Fibroblast of lung (primary cell): ENCODE measurements at regions not wholly inside any gene's neighbourhood (a gene's known extent, or its start where the extent isn't known, plus 50 kb on each side); places are given as distances from the start of the nearest gene placed in this dataset.

ENCODE experiments used
- DNase-seq, 2 donors: peaks; one replicate each; pipeline versions ENCODE4 v3.0.0 to v3.0.0-alpha.2; 2010; ENCODE audit warnings: low read depth in 2 of 2
- H2AFZ ChIP-seq: 2 replicates; pipeline ENCODE4 v1.5.1; 2012; ENCODE audit warnings: low read length, control low read depth, inconsistent platforms
- H3K27ac ChIP-seq: 2 replicates; pipeline ENCODE4 v1.5.1; 2011; ENCODE audit warnings: low read length, control low read depth; ENCODE audit not compliant: insufficient read depth
- H3K27me3 ChIP-seq: 2 replicates; pipeline ENCODE4 v1.5.1; 2011; ENCODE audit warnings: mild to moderate bottlenecking, low read length; ENCODE audit not compliant: control insufficient read depth, insufficient read depth
- H3K36me3 ChIP-seq: 2 replicates; pipeline ENCODE4 v1.5.1; 2011; ENCODE audit warnings: low read length; ENCODE audit not compliant: control insufficient read depth, insufficient read depth
- H3K4me1 ChIP-seq: 2 replicates; pipeline ENCODE4 v1.5.1; 2011; ENCODE audit warnings: low read length; ENCODE audit not compliant: control insufficient read depth, insufficient read depth; ENCODE audit errors: extremely low read depth
- H3K4me2 ChIP-seq: 2 replicates; pipeline ENCODE4 v1.5.1; 2011; ENCODE audit warnings: low read length, control low read depth; ENCODE audit not compliant: insufficient read depth; ENCODE audit errors: extremely low read depth
- H3K4me3 ChIP-seq, 4 experiments: fragments of 200-600 bp in 1 of 4; sonication (generic) in 1 of 4; replicated peaks in 1 of 4; 2 replicates each; pipeline ENCODE4 v1.5.1; 2011 to 2016; ENCODE audit warnings: low read length in 4 of 4, low read depth in 3 of 4, mild to moderate bottlenecking in 3 of 4, control low read depth in 2 of 4, inconsistent platforms in 1 of 4, mixed read lengths in 1 of 4; ENCODE audit not compliant: insufficient read depth in 1 of 4; ENCODE audit errors: control extremely low read depth in 1 of 4
- H3K79me2 ChIP-seq: 2 replicates; pipeline ENCODE4 v1.5.1; 2012; ENCODE audit warnings: mild to moderate bottlenecking, low read length, inconsistent platforms; ENCODE audit not compliant: control insufficient read depth, insufficient read depth
- H3K9ac ChIP-seq: 2 replicates; pipeline ENCODE4 v1.5.1; 2011; ENCODE audit warnings: mild to moderate bottlenecking, low read length, control low read depth; ENCODE audit not compliant: insufficient read depth
- H3K9me3 ChIP-seq: 2 replicates; pipeline ENCODE4 v1.5.1; 2012; ENCODE audit warnings: low read depth, low read length; ENCODE audit not compliant: control insufficient read depth, insufficient read depth
- H4K20me1 ChIP-seq: 2 replicates; pipeline ENCODE4 v1.5.1; 2011; ENCODE audit warnings: low read length; ENCODE audit not compliant: control insufficient read depth, insufficient read depth; ENCODE audit errors: extremely low read depth
- CTCF ChIP-seq, 2 donors: IDR thresholded peaks in 1 of 2; conservative IDR thresholded peaks in 1 of 2; 1 replicate in 1 of 2; 2 replicates in 1 of 2; pipeline ENCODE4 v1.5.1; 2011 to 2012; ENCODE audit warnings: low read length in 2 of 2, control low read depth in 1 of 2, inconsistent platforms in 1 of 2, low read depth in 1 of 2, mild to moderate bottlenecking in 1 of 2
- EZH2 ChIP-seq: IDR thresholded peaks from 2 replicates; pipeline ENCODE4 v1.5.1; 2012; ENCODE audit warnings: low read length, control low read depth, mild to moderate bottlenecking; ENCODE audit errors: missing control alignments

GRCh38 chr14:49367696-49368095, 218.5 kb downstream of the RPS29 start:
- Histone ChIP-seq H3K4me1 (no peaks in the 10 kb centered on the region), H2AFZ (no peak overlapping the region), H3K36me3 (no peaks in the 10 kb centered on the region), H4K20me1 (no peaks in the 10 kb centered on the region), H3K27me3 (no peaks in the 10 kb centered on the region), H3K9ac (no peak overlapping the region), H3K4me3 (no peak overlapping the region), H3K79me2 (no peaks in the 10 kb centered on the region), H3K27ac (no peak overlapping the region), H3K9me3 (no peaks in the 10 kb centered on the region), H3K4me2 (no peak overlapping the region)
- TF ChIP-seq EZH2 (no peak), CTCF (conservative IDR thresholded peaks at IDR 0.05 in 1 of 2, IDR thresholded peaks at IDR 0.05 in 1 of 2; ENCODE audit: low read depth in 1 of 2, low read length in 2 of 2) (no peak)
- DNase-seq, result no peak

GRCh38 chr14:49366416-49366815, 219.8 kb downstream of the RPS29 start:
- H3K27me3 ChIP-seq, result no peaks in the 10 kb centered on the region
- no peaks in the 10 kb centered on the region for H4K20me1 ChIP-seq
- no peaks in the 10 kb centered on the region for H3K4me1 ChIP-seq
- no peak overlapping the region for H3K4me3 ChIP-seq
- H3K9me3 ChIP-seq, result no peaks in the 10 kb centered on the region
- no peaks in the 10 kb centered on the region for H3K79me2 ChIP-seq
- H3K36me3 ChIP-seq, result no peaks in the 10 kb centered on the region
- no peak overlapping the region for H3K27ac ChIP-seq
- no peak for TF ChIP-seq EZH2
- no peak for TF ChIP-seq CTCF (conservative IDR thresholded peaks at IDR 0.05 in 1 of 2, IDR thresholded peaks at IDR 0.05 in 1 of 2; ENCODE audit: low read depth in 1 of 2, low read length in 2 of 2)
- H3K4me2 ChIP-seq, result no peak overlapping the region
- H2AFZ ChIP-seq, result no peak overlapping the region
- no peak for DNase-seq
- H3K9ac ChIP-seq, result no peak overlapping the region

GRCh38 chr14:49364752-49365117, 221.4 kb downstream of the RPS29 start:
- DNase-seq, result no peak
- Histone ChIP-seq H3K4me1 (no peaks in the 10 kb centered on the region), H3K4me3 (no peak overlapping the region), H3K9me3 (no peaks in the 10 kb centered on the region), H2AFZ (no peak overlapping the region), H3K4me2 (no peak overlapping the region), H3K27ac (no peak overlapping the region), H3K79me2 (no peaks in the 10 kb centered on the region), H3K36me3 (no peaks in the 10 kb centered on the region), H3K27me3 (no peaks in the 10 kb centered on the region), H3K9ac (no peak overlapping the region), H4K20me1 (no peaks in the 10 kb centered on the region)
- TF ChIP-seq EZH2 (no peak), CTCF (conservative IDR thresholded peaks at IDR 0.05 in 1 of 2, IDR thresholded peaks at IDR 0.05 in 1 of 2; ENCODE audit: low read depth in 1 of 2, low read length in 2 of 2) (no peak)
